DMS79 treated with DMSO at 0.1 percent for 48 hours (cell line): ENCODE measurements at regions not wholly inside any gene's neighbourhood (a gene's known extent, or its start where the extent isn't known, plus 50 kb on each side); places are given as distances from the start of the nearest gene placed in this dataset.
"Not testable (repeated sequence)": the region's sequence is repeated elsewhere in the genome, so short reads cannot be mapped to it uniquely, and the experiment has no call there.

Source experiments
- DNase-seq: peaks from one replicate; lab custom pipeline; 2025; lab: John Stamatoyannopoulos, UW

DNA sequence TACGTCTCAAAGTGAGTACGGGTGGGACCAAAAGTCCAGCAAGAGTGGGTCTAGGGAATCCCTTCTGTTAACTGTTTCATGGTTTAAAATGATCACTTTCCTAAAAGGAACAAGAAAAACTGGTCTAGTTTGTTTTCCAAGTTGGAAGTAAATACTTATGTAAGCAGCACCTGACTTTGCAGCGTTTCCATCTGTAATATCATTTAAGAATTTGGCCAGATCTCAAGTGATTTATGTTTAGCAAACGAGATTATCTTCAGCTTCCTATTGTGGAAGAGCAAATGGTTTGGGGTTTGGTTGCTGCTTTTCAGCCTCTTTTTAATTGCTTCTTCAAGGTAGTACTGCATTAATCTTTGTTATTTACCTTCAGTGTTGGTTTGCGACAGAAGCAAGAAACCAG is 50.4 kb downstream of the FHIP1A start:
- DNase-seq = peak; percentile 9

DNA sequence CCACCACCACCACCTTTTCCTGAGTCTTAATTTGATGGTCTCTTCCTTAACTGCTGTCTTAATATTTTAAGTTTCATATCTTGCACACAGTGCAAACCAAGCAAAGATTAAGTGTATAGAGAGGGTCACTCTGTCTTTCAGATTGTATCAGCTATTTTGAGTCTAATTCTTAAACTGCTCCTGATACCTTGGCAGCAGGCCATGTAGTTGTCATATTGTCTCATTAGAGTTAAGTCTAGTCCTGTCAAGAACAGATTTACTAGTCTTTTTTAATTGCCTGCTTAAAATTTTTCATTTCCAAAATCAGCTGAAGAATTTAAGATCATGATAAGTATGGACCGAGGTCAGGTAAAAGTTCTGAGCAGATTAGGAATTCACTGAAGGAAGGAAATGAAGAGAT is 51.5 kb downstream of the FHIP1A start:
- DNase-seq = no peak

DNA sequence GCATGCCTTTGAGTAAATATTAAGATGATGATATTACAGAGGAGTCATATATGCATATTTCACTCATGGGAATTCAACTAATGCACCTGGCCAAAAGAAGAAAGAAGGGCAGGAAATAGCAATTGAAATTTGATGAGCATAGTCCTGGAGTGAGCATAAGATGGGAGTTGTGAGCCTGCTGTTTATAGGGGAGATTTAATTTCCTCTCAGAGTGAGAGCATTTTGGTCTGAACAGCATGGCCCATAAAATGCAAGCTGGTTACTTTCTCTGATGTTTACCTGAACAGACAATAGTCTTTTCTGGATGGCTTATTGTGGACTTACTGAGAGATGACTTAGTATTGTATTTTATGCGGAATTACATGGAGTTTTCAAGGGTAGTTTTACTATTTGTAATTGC is 53.6 kb downstream of the FHIP1A start:
- no peak for DNase-seq

DNA sequence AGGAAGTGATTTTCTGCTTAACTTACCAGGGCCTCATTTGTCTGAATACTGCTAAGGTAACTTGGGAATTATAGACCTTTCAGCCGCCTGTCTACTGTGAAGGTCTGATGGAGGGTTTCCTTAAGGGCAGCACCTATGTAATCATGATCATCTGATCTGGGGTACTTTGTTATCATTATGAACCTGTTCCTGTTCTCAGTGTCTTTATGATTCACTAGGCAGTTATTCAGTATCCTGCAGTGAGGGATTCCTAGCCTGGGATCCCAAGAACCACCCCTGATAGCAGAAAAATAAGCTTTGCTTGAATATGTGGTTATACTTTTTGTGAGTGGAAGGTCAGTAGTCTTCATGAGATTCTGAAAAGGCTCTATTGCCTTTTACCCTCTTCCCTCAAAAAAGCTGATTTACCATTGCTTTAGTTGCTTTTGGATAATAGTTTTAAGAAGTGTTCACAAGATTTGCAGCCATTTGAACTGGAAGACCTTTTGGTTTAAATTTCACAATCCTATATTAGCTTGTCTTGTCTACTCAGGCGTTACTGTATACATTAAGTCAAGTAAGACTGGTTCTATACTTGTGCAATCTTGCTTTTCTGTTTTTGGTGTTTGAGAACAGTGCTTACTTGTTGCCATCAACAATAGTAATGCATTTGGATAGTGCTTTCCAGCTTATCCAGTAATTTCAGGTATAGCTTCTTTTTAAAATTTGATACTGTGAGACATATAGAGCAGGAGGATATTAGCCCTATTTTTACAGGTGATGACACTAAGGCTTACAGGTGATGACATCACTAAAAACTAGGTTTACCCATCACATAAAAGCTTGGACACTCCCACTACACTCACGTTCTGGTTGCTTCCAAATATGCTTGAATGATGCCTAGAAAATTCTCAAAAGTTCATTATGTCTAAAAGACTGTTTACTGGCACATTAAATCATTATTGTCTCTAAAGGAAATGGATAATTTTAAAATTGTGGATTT is 60.0 kb downstream of the FHIP1A start:
- no peak for DNase-seq

DNA sequence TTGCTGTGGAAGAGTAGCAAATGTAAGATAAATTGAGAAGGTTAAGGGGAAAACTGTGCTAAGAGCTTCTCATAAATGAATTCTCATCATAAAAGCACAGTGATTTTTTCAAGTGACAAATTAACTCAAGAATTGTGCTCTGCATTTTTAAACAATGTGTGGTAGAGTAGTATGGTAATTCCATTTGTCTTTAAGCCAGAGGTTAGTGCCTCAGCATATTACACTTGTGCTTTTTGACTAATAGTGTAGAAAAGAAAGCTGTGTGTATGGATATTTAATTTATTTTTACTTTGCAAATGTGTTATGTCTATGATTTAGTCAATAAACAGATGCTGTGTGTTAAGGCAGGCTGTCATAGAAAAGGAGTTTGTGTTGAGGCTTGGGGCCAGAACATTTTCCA is 61.0 kb downstream of the FHIP1A start:
- no peak for DNase-seq

DNA sequence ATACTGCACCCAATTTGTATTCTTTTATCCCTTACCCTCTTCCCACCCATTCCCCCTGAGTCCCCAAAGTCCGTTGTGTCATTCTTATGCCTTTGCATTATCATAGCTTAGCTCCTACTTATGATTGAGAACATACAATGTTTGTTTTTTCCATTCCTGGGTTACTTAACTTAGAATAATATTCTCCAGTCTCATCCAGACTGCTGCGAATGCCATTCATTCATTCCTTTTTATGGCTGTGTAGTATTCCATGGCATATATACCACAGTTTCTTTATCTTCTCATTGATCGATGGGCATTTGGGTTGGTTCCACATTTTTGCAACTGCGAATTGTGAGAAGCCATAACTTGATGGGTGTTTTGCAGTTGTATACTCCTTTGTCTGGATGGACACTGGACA is 62.8 kb downstream of the FHIP1A start:
- DNase-seq = no peak

DNA sequence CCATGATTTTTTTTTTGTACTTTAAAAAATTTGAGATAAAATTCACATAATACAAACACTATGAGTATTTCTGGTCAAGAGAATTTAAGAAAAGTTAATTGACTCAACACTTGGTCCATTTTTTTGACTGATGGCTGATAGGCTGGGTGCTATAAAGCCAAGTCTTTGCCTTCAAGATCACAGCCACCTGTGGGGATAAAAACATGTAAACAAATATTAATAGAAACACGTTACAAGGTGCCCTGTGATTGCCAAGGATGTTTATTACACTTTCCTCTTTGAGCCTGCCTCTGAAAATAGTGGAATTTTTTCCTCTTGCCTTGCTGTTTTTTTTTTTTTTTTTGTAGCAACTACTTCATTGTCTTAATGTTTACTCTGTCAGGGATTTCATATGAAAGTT is 63.3 kb downstream of the FHIP1A start:
- no peak for DNase-seq

DNA sequence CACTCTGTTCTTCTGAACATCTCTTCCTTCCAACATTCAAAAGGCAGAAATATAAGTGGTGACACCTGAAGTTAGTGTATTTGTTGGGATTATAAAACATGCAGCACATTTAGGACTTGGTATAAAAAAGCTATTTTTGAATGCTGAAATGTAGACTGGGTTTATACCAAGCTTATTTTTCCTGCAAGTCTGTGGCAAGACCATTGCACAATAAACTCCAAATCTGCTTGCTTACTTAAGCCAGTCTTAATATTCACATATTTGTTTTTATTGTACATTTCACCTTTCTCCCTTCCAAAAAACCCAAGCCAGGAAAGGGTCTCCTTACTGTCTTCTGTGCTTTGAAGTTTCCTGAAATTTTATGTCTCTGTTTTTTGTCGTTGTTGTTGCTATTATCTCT is 63.7 kb downstream of the FHIP1A start:
- DNase-seq = no peak

DNA sequence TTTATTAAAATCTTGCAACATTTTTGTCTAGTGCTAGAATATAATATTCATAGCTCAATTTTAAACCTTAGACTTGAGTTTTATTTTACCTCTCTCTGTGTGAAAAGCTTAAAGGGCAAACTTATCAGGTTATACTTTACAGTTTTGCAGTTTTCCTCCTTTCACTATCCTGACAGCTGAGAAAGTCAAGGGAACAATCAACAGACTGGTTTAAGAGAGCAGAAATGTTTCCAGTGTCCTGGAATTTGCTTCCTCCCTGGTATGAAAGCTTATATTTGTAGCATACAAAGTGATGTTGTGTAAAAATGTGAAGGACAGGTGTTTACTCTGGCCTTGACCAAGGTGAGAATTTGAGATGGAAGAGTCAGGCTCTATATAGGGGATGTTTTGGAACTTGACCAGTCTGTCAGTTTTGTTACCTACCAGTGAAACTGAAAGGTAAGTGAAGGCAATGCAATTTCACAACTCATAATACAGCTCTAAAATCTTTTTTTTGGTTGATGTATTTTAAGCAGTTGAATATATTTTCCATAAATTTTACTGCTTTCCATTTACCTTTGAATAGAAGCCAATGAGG is 64.6 kb downstream of the FHIP1A start:
- DNase-seq = no peak

DNA sequence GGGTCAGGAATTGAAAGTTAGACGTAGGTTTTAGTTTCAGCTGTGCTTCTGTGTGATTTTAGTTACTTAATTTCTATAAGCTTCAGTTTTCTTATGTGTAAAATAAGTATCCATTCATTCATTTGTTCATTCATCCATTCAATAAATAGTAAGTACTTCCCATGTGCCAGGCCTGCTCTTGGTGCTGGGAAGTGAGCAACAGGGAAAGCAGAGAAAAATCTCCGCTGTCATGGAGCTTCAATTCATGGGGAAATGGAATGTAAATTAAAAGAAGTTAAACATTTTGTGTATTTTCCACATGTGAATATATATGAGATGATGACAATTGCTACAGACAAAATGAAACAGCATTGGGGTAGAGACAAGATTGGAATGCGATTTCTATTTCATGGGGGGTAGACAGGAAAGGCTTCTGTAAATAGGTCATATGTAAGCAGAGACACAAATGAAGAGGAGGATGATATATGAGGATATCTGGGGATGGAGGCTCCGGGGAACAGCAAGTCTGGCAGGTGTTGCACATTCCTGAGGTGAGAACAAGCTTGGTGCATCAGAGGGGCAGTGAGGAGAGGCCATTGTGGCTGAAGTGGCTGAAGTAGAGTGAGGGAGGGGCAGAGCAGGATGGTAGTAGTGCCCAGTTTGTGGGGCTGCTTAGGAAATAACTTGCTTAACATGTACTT is 66.2 kb downstream of the FHIP1A start:
- no peak for DNase-seq

DNA sequence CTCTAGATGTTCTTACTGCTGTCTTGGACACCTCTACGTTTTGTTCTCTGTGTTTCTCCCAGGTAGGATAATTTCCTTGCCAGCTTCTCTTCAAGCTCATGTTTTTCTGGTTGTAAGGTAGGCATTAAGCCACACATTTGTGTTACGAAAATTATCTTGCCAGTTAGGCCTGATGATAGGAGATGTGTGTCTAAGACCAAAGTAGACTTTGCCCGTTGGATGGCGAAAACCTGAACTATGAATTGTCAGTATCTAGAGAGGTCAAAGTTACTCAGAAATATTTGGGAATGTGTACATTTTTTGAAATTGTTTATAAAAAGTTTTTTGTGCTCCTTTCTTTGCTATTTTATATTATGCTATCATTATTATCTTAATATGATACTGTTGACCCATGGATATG is 72.8 kb downstream of the FHIP1A start:
- DNase-seq = no peak

DNA sequence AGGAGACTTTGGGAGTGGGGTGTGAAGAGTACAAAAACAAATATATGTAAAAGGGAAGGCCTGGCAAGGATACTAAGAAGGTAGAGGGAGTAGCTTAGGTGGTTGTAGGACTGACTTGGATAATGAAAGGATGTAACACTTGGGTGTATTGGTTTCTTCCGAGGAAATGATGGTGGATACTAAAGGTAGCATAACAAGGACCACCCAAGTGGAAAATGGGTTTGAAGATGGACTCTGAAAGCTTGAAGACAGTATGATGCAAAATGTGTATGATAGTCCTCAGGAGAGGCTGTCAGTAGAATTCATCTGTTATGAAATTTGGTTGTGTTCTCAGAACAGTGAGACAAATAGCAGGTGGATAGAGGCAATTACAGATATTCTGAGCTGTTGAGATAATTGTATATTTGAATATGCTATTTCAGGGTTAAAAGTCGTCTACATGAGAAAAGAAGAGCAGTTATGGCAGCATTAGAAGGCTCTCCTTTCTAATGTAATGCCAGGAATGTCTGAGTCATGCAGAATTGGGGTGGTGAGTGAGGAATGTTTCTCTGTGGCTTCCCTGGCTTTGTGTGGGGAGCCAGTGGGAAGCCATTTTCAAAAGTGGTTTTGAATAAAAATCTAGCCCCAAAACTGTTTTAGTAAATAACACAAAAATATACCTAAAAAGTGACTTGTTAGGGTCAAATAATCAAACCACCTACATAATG is 75.6 kb downstream of the FHIP1A start:
- no peak for DNase-seq

DNA sequence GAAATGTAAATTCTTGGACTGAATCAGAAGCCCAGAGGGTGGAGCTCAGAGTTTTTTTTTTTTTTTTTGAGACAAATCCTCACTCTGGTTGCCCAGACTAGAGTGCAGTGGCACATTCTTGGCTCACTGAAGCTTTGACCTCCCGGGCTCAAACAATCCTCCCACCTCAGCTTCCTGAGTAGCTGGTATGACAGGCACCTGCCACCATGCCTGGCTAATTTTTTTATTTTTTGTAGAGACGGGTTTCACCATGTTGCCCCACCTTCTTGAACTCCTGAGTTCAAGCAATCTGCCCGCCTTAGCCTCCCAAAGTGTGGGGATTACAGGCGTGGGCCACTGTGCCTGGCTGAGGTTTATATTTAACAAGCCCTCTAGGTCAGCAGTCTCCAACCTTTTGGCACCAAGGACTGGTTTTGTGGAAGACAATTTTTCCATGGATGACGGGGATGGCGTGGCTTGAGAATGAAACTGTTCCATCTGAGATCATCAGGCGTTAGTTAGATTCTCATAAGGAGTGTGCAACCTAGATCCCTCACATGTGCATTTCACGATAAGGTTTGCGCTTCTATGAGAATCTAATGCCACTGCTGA is 76.7 kb downstream of the FHIP1A start:
- DNase-seq = no peak

DNA sequence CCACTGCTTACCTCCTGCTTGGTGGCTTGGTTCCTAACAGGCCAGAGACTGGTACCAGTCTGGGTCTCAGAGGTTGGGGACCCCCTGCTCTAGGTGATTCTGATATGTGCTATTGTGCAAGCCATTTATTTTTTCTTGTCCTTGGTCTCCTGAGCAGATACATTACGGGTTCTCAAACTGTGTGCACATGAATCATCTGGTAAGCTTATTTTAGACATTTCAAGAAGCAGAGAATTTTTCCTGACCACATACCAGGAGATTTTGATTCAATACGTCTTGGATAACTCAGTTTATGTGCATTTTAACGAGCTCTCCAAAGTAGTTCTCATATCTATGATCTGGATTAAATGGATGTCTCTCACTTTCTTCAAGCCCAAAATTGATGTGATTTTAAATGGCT is 77.2 kb downstream of the FHIP1A start:
- no peak for DNase-seq

DNA sequence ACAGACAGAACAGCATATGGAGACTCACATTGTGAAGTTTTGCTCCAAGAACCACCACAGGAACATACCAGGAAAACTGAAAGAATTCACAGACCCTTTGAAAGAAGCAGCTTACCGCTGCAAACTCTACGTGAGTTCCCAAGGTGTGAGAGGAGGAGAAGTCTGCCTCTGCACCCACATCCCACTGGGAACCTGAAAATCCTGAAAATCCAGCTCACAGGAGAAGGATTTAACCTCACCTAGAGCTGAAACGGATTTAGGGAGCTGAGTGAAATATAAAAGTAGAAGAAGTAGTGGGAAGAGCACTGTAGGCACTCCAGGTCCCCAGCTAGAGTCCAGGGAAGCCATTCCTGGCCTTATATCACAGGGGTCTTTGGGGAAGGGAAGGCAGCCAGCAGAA is 80.0 kb downstream of the FHIP1A start:
- DNase-seq = no peak

DNA sequence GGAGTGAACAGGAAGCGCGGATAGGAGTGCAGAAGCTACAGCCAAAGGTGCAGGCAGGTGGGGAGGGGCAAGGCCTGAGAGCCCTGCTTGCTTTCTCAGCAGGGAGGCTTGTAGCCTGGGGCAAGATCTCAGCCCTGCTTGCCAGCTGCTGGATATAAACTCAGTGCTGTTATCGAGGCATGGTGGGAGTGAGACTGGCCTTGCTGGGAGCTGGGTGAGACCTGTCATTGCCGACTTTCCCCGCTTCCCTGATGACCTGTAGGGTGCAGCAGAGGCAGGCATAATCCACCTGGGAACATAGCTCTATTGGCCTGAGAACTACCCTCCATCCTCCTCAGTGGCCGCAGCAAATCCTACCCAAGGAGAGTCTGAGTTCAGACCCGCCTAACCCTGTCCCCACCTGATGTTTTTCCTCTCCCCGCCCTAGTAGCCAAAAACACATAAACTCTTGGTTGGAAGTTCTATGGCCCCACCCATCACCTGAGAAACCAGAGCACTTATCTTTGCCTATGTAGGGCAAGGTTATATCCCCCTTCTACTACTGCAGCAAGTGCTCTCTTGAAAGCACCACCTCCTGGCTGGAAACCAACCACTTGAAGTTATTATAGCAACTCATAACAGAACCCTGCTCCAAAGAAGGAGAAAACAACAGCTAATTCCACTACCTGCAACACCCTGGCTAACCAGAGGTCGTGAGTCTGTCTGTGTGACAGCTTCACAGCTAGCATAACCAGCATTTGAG is 80.7 kb downstream of the FHIP1A start:
- DNase-seq = peak; percentile 9

DNA sequence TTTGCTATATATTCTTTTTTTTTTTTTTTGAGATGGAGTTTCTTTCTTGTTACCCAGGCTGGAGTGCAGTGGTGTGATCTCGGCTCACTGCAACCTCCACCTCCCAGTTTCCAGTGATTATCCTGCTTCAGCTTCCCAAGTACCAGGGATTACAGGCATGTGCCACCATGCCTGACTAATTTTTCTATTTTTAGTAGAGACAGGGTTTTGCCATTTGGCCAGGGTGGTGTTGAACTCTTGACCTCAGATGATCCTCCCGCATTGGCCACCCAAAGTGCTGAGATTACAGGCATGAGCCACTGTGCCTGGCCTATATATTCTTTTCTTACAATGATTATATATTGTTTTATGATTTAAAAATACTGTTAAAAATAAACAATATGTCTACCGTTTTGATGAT is 86.6 kb downstream of the FHIP1A start:
- not testable (repeated sequence) for DNase-seq

DNA sequence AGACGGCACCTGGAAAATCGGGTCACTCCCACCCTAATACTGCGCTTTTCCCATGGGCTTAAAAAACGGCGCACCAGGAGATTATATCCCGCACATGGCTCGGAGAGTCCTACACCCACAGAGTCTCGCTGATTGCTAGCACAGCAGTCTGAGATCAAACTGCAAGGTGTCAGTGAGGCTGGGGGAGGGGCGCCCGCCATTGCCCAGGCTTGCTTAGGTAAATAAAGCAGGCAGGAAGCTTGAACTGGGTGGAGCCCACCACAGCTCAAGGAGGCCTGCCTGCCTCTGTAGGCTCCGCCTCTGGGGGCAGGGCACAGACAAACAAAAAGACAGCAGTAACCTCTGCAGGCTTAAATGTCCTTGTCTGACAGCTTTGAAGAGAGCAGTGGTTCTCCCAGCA is 102.6 kb downstream of the FHIP1A start:
- DNase-seq = not testable (repeated sequence)

DNA sequence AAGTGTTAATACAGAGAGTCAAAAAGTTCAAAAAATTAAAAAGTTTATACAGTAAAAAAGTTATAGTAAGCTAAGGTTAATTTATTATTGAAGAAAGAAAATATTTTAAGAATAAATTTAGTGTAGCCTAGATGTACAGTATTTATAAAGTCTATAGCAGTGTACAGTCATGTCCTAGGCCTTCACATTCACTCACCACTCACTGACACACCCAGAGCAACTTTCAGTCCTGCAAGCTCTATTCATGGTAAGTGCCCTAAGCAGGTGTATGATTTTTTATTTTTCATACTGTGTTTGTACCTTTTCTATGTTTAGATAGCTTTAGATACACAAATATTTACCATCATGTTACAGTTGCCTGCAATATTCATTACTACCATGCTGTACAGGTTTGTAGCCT is 108.9 kb downstream of the FHIP1A start:
- DNase-seq = no peak

DNA sequence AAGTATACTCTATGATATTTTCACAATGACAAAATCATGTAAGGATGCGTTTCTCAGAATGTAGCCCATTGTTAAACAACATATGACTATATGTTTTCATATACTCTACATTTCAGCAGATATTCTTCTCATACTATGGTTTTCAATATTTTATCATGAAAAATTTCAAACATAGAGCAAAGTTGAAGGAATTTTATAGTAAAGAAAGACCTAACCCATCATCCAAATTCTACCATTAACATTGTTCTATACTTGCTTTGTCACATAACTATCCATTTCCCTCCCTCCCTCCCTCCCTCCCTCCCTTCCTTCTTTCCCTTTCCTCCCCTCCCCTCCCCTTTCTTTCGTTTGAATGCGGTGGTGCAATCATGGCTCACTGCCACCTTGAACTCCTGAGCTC is 109.4 kb downstream of the FHIP1A start:
- no peak for DNase-seq

DNA sequence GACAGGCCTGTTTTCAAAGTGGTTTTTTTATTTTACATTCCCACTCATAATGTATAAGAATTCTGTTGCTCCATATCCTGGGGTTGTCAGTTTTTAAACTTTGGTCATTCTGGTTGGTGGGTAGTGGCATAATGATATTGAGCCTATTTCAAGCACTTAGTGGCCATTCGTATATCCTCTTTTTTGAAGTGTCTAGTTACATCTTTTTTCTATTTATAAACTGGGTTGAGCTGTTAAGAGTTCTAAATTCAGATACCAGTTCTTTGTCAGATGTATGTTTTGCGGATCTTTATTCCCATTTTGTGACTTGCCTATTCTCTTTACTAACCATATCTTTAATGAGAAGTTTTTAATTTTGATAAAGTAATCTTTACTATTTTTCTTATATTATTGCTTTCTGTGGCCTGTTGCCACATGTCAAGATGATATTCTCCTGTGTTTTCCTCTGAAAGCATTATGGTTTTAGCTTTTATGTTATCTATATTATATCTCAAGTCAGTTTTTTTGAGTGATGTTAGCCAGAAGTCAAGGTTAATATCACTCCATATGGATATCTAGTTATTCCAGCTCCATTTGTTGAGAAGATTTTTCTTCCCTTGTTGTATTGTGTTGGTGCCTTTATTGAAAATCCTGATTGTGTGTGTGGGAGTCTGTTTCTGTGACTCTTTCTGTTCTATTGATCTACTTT is 110.9 kb downstream of the FHIP1A start:
- no peak for DNase-seq
